GM12864 (cell line): ENCODE measurements at regions not wholly inside any gene's neighbourhood (a gene's known extent, or its start where the extent isn't known, plus 50 kb on each side); places are given as distances from the start of the nearest gene placed in this dataset.

Experiments used
- DNase-seq: peaks from one replicate; pipeline ENCODE4 v3.0.0-alpha.2; 2011; ENCODE audit warnings: low read depth
- H3K4me3 ChIP-seq: 2 replicates; pipeline ENCODE4 v1.5.1; 2011; ENCODE audit warnings: mild to moderate bottlenecking, low read depth, low read length, control low read depth
- CTCF ChIP-seq: IDR thresholded peaks from 2 replicates; pipeline ENCODE4 v1.5.1; 2011; ENCODE audit warnings: low read depth, mild to moderate bottlenecking, moderate library complexity, low read length, control low read depth, inconsistent platforms; ENCODE audit errors: missing control alignments

GRCh38 chr1:8138673-8139072 is 112.6 kb upstream of the ERRFI1 start:
- no peak overlapping the region for H3K4me3 ChIP-seq
- DNase-seq: no peak
- TF ChIP-seq CTCF: no peak

GRCh38 chr1:8137481-8138244 is 111.6 kb upstream of the ERRFI1 start:
- TF ChIP-seq CTCF: no peak
- no peak for DNase-seq
- H3K4me3 ChIP-seq: no peak overlapping the region

GRCh38 chr1:8136766-8137165 is 110.7 kb upstream of the ERRFI1 start:
- no peak for TF ChIP-seq CTCF
- no peak for DNase-seq
- no peak overlapping the region for H3K4me3 ChIP-seq

GRCh38 chr1:8135250-8135649 is 109.1 kb upstream of the ERRFI1 start:
- no peak for DNase-seq
- H3K4me3 ChIP-seq: no peak overlapping the region
- TF ChIP-seq CTCF: no peak

GRCh38 chr1:8134546-8135235 is 108.6 kb upstream of the ERRFI1 start:
- H3K4me3 ChIP-seq: no peak overlapping the region
- no peak for DNase-seq
- no peak for TF ChIP-seq CTCF

GRCh38 chr1:8133657-8134430 is 107.7 kb upstream of the ERRFI1 start:
- TF ChIP-seq CTCF: no peak
- DNase-seq: no peak
- H3K4me3 ChIP-seq: no peak overlapping the region
